C4-2B (cell line): ENCODE measurements at regions not wholly inside any gene's neighbourhood (a gene's known extent, or its start where the extent isn't known, plus 50 kb on each side); places are given as distances from the start of the nearest gene placed in this dataset.

ENCODE experiments used
- CTCF ChIP-seq: fragments of 450-650 bp; conservative IDR thresholded peaks from 2 replicates; pipeline ENCODE4 v1.5.1; 2017; ENCODE audit warnings: mild to moderate bottlenecking
- ZFX ChIP-seq: fragments of 450-650 bp; IDR thresholded peaks from 2 replicates; pipeline ENCODE4 v1.6.1; 2017

GRCh38 chrX:66833426-66833825, 194.5 kb upstream of the EDA2R start:
- TF ChIP-seq CTCF = no peak
- TF ChIP-seq ZFX = no peak
